HepG2 (cell line): ENCODE measurements at regions not wholly inside any gene's neighbourhood (a gene's known extent, or its start where the extent isn't known, plus 50 kb on each side); places are given as distances from the start of the nearest gene placed in this dataset.

Experiments used
- ATAC-seq: fragments of 200-7000 bp; cut with Tn5 transposase; 3 replicates; pipeline ENCODE4 v1.9.1; 2020; ENCODE audit warnings: mild to moderate bottlenecking, moderate library complexity
- BruUV-seq: library from RNA; stranded (reverse); fragments of 400-500 nt; replicated peaks from 2 replicates; lab custom pipeline; 2021; lab: Mats Ljungman, UMichigan
- CTCF ChIA-PET: fragments of 300-600 bp; formaldehyde crosslinking; extraction: SDS; loops from one replicate; lab custom pipeline; 2021; ENCODE audit warnings: low total read pairs, inconsistent platforms, low intra/inter-chr PET ratio; lab: Yijun Ruan, JAX
- POLR2A ChIA-PET: fragments of 350-600 bp; sonication (Branson Sonifier 250); formaldehyde crosslinking; loops from one replicate; lab custom pipeline; 2020; ENCODE audit warnings: antibody characterized with exemption, inconsistent platforms; lab: Yijun Ruan, JAX
- DNase-seq: peaks from one replicate; pipeline ENCODE4 v3.0.0-alpha.2; 2015; ENCODE audit warnings: low spot score
- FAIRE-seq: peaks from 3 replicates; lab custom pipeline; 2011; peaks lifted over from hg19 to GRCh38; lab: Jason Lieb, UNC
- H2AFZ ChIP-seq: one replicate; pipeline ENCODE4 v1.6.1; 2011; ENCODE audit warnings: low read length, inconsistent platforms
- H3K27ac ChIP-seq: fragments of 300-600 bp; 3 replicates; pipeline ENCODE4 v1.8.0; 2011; ENCODE audit warnings: mixed run types, mild to moderate bottlenecking, mixed read lengths, low read length, inconsistent platforms; ENCODE audit not compliant: insufficient read depth; ENCODE audit errors: extremely low read length
- H3K27me3 ChIP-seq, 2 experiments: fragments of 200-600 bp in 1 of 2; 2 replicates in 1 of 2; 3 replicates in 1 of 2; pipeline versions ENCODE4 v1.6.0 to v1.8.0; 2011; ENCODE audit warnings: low read length in 2 of 2, mild to moderate bottlenecking in 2 of 2, moderate library complexity in 2 of 2, inconsistent platforms in 1 of 2; ENCODE audit not compliant: insufficient read depth in 2 of 2, control insufficient read depth in 1 of 2
- H3K36me3 ChIP-seq, 2 experiments: fragments of 200-600 bp in 1 of 2; replicated peaks in 1 of 2; 2 replicates in 1 of 2; 3 replicates in 1 of 2; pipeline versions ENCODE4 v1.5.1 to v1.8.0; 2011; ENCODE audit warnings: low read length in 2 of 2, inconsistent platforms in 1 of 2; ENCODE audit not compliant: insufficient read depth in 2 of 2, control insufficient read depth in 1 of 2
- H3K4me1 ChIP-seq: 2 replicates; pipeline ENCODE4 v1.5.1; 2012; ENCODE audit warnings: low read length, inconsistent platforms; ENCODE audit not compliant: insufficient read depth
- H3K4me2 ChIP-seq: 2 replicates; pipeline ENCODE4 v1.6.0; 2011; ENCODE audit warnings: low read depth, low read length, inconsistent platforms
- H3K4me3 ChIP-seq, 3 experiments: fragments of 200-600 bp in 1 of 3; sonication (generic), shearing (Covaris generic) in 1 of 3; replicated peaks in 1 of 3; 2 replicates each; pipeline ENCODE4 v1.5.1; 2011 to 2016; ENCODE audit warnings: low read length in 3 of 3, inconsistent platforms in 2 of 3, low read depth in 2 of 3, mild to moderate bottlenecking in 2 of 3, control low read depth in 1 of 3, mixed read lengths in 1 of 3; ENCODE audit not compliant: insufficient read depth in 1 of 3
- H3K79me2 ChIP-seq: one replicate; pipeline ENCODE4 v1.6.1; 2011; ENCODE audit warnings: low read length, inconsistent platforms; ENCODE audit not compliant: insufficient read depth
- H3K9ac ChIP-seq: 2 replicates; pipeline ENCODE4 v1.6.0; 2011; ENCODE audit warnings: mild to moderate bottlenecking, low read depth, low read length, inconsistent platforms; ENCODE audit not compliant: insufficient read depth
- H3K9me3 ChIP-seq: 2 replicates; pipeline ENCODE4 v1.5.1; 2012; ENCODE audit warnings: mild to moderate bottlenecking, low read length
- H4K20me1 ChIP-seq: 2 replicates; pipeline ENCODE4 v1.6.0; 2011; ENCODE audit warnings: inconsistent platforms, mild to moderate bottlenecking, low read length, moderate library complexity; ENCODE audit not compliant: insufficient read depth
- ATRX ChIP-seq: sonication (generic); formaldehyde crosslinking; IDR thresholded peaks from 2 replicates; pipeline ENCODE4 v1.4.0; 2020; ENCODE audit warnings: missing genetic modification reagents, borderline replicate concordance
- GATA4 ChIP-seq: sonication (generic); IDR thresholded peaks from 2 replicates; pipeline ENCODE4 v1.6.1; 2016; ENCODE audit warnings: antibody characterized with exemption, low read depth, borderline replicate concordance
- GFI1 ChIP-seq: sonication (generic); formaldehyde crosslinking; IDR thresholded peaks from 2 replicates; pipeline ENCODE4 v1.5.0; 2020; ENCODE audit warnings: missing genetic modification reagents, mild to moderate bottlenecking, borderline replicate concordance
- HMG20B ChIP-seq: conservative IDR thresholded peaks from 2 replicates; pipeline ENCODE4 v1.6.1; 2016; ENCODE audit warnings: missing genetic modification reagents, missing compliant biosample characterization
- NCOA5 ChIP-seq: sonication (generic); formaldehyde crosslinking; IDR thresholded peaks from 2 replicates; pipeline ENCODE4 v1.4.0; 2020; ENCODE audit warnings: missing genetic modification reagents
- PHF21A ChIP-seq: sonication (generic); formaldehyde crosslinking; IDR thresholded peaks from 2 replicates; pipeline ENCODE4 v1.5.0; 2020; ENCODE audit warnings: mild to moderate bottlenecking, missing genetic modification reagents
- RFXANK ChIP-seq: IDR thresholded peaks from 2 replicates; pipeline ENCODE4 v1.6.1; 2016
- SOX5 ChIP-seq: IDR thresholded peaks from 2 replicates; pipeline ENCODE4 v1.6.1; 2016; ENCODE audit warnings: borderline replicate concordance
- ZNF589 ChIP-seq: sonication (generic); formaldehyde crosslinking; conservative IDR thresholded peaks from 2 replicates; pipeline ENCODE4 v1.8.0; 2022; ENCODE audit warnings: mild to moderate bottlenecking, moderate library complexity, missing genetic modification reagents
- ZNF780A ChIP-seq: sonication (generic); formaldehyde crosslinking; IDR thresholded peaks from 2 replicates; pipeline ENCODE4 v1.8.0; 2022; ENCODE audit warnings: mild to moderate bottlenecking, missing genetic modification reagents, moderate library complexity
- WGBS: methylation state at CpG from one replicate; pipeline ENCODE4 v1.1.6; 2017; ENCODE audit warnings: low lambda C conversion rate; 5-methylcytosine and 5-hydroxymethylcytosine counted together
- in situ Hi-C: cut with HindIII; loops from 2 replicates; pipeline ENCODE4 v1.10.0; 2017; ENCODE audit warnings: low pct_unique_long_range_greater_than_20kb; ENCODE audit not compliant: extremely low pct_ligation_motif_present
- intact Hi-C: fragments of 100-400 bp; cut with micrococcal nuclease; formaldehyde crosslinking; loops from one replicate; pipeline ENCODE4 v1.10.0; 2022; ENCODE audit not compliant: unreplicated experiment
- TF ChIP-seq, protein P1 (sequence below): sonication (generic); formaldehyde crosslinking; IDR thresholded peaks from 2 replicates; pipeline ENCODE4 v1.8.0; 2022; ENCODE audit warnings: missing genetic modification reagents, mild to moderate bottlenecking, moderate library complexity, borderline replicate concordance
- TF ChIP-seq, protein P2 (sequence below): sonication (generic); formaldehyde crosslinking; IDR thresholded peaks from 2 replicates; pipeline ENCODE4 v1.5.0; 2020; ENCODE audit warnings: missing genetic modification reagents, mild to moderate bottlenecking, borderline replicate concordance

DNA sequence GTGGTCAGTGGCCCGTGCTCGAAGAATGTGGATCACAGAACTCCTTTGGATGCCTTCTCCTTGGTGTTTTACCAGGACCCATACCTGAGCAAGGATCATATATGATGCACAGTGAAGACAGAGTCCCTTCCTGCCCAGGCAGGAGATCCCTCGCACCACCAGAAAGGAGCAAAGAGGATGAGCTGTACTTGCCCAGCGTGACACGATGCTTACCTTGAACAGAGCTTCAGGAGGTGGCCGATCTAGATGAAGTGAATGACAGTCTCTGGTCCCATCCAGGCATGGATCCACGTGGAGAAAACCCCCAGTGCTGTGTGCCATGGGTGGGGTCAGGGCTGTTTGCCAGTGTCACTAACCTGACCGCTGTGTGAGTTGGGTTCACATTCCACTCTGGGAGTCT, 455.4 kb downstream of the GADD45G start (continued):
- no peak for TF ChIP-seq PHF21A (CRISPR knock-in tag)
- no peak for TF ChIP-seq ZNF780A (CRISPR knock-in tag)
- TF ChIP-seq GFI1 (CRISPR knock-in tag), result no peak
- no peak for TF ChIP-seq ATRX

DNA sequence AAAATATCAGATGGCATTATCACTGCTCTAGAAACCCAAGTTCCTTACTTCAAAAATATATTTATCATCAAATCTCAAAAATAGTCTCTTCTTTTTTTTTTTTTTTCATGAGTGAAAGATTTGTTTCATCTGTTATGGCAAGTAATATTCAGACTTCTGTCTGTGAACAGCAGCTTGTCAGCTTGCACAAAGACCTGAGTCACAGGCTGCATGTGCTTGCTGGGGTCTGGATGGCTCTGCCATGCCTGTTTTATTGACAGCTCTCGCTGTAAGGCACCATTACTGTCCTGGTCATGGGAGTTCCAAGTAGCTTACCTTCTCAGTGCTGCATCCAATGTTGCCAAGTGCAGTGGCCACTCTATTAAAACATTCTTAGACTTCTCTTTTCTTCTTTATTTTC, 456.4 kb downstream of the GADD45G start:
- CTCF ChIA-PET, result no interaction called here
- no TSS peak for BruUV-seq
- in situ Hi-C loops (no loop called here), intact Hi-C loops (no loop called here)
- Histone ChIP-seq H2AFZ (no peak overlapping the region), H3K27me3 (no peaks in the 10 kb centered on the region), H3K9ac (no peak overlapping the region), H3K79me2 (no peaks in the 10 kb centered on the region), H3K4me3 (no peak overlapping the region), H4K20me1 (no peaks in the 10 kb centered on the region), H3K9me3 (no peaks in the 10 kb centered on the region), H3K27ac (no peak overlapping the region), H3K4me2 (no peak overlapping the region), H3K4me1 (no peaks in the 10 kb centered on the region), H3K36me3 (no peaks in the 10 kb centered on the region)
- TF ChIP-seq, protein P1, sequence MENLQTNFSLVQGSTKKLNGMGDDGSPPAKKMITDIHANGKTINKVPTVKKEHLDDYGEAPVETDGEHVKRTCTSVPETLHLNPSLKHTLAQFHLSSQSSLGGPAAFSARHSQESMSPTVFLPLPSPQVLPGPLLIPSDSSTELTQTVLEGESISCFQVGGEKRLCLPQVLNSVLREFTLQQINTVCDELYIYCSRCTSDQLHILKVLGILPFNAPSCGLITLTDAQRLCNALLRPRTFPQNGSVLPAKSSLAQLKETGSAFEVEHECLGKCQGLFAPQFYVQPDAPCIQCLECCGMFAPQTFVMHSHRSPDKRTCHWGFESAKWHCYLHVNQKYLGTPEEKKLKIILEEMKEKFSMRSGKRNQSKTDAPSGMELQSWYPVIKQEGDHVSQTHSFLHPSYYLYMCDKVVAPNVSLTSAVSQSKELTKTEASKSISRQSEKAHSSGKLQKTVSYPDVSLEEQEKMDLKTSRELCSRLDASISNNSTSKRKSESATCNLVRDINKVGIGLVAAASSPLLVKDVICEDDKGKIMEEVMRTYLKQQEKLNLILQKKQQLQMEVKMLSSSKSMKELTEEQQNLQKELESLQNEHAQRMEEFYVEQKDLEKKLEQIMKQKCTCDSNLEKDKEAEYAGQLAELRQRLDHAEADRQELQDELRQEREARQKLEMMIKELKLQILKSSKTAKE (CRISPR knock-in tag), result no peak
- TF ChIP-seq RFXANK (CRISPR knock-in tag), result no peak
- ATAC-seq, result no peak
- 0% methylated on average over 1 of the region's 1 CpG for WGBS
- no peak for DNase-seq
- POLR2A ChIA-PET, result no interaction called here
- FAIRE-seq, result no peak

DNA sequence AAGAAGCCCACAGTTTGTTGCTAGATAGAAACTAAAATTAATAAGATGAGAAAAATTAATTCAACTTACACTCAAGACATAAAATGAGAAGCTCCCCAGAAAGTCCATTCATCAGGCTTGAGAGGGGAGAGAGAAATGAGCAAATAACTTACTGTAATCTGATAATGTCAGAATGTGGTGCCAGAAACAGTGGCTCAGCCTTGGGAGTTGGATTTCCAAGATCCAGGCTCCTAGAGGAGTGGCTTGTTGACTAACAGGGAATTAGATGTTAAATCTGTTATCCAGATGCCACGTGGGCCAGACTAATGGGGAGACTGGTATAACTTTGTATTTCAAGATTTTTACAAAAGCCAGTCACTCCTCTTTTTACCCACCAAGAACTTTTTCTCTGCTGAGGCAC, 458.2 kb downstream of the GADD45G start:
- CTCF ChIA-PET, result no interaction called here
- no peak for ATAC-seq

More for the DNA sequence above, 458.2 kb downstream of the GADD45G start:
- WGBS, result 0% methylated on average over 1 of the region's 1 CpG
- POLR2A ChIA-PET, result no interaction called here
- Histone ChIP-seq H3K9me3 (no peaks in the 10 kb centered on the region), H3K4me2 (no peak overlapping the region), H3K36me3 (no peaks in the 10 kb centered on the region), H4K20me1 (no peaks in the 10 kb centered on the region), H3K9ac (no peak overlapping the region), H3K27me3 (no peaks in the 10 kb centered on the region), H3K79me2 (no peaks in the 10 kb centered on the region), H3K4me3 (no peak overlapping the region), H2AFZ (no peak overlapping the region), H3K4me1 (no peaks in the 10 kb centered on the region), H3K27ac (no peak overlapping the region)
- in situ Hi-C loops (no loop called here), intact Hi-C loops (no loop called here)
- no TSS peak for BruUV-seq
- FAIRE-seq (no peak), DNase-seq (no peak)
- TF ChIP-seq, protein P2, sequence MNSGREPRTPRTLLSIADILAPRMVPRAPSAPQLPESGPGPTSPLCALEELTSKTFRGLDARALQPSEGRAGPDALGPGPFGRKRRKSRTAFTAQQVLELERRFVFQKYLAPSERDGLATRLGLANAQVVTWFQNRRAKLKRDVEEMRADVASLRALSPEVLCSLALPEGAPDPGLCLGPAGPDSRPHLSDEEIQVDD (CRISPR knock-in tag), result no peak
- no peak for TF ChIP-seq ZNF589
- no peak for TF ChIP-seq HMG20B (CRISPR knock-in tag)
- TF ChIP-seq NCOA5 (CRISPR knock-in tag), result no peak
- no peak for TF ChIP-seq GATA4
- no peak for TF ChIP-seq SOX5 (CRISPR knock-in tag)
